ENCODE measurements at regions not wholly inside any gene's neighbourhood (a gene's known extent, or its start where the extent isn't known, plus 50 kb on each side); places are given as distances from the start of the nearest gene placed in this dataset.
"Not testable (repeated sequence)": the region's sequence is repeated elsewhere in the genome, so short reads cannot be mapped to it uniquely, and the experiment has no call there.

- no peaks in the 10 kb centered on the region for H3K79me2 ChIP-seq (ENCODE audit: insufficient read depth, low read length)
- no peak overlapping the region for H3K4me3 ChIP-seq (ENCODE audit: insufficient read depth, low read depth, low read length)
- H3K36me3 ChIP-seq (ENCODE audit: insufficient read depth, low read length), result no peaks in the 10 kb centered on the region
- DNase-seq (ENCODE audit: low read depth), result no peak
- FAIRE-seq, result no peak
- H3K4me1 Mint-ChIP-seq (ENCODE audit: low read depth, unreplicated experiment), result no peaks in the 10 kb centered on the region
- no peaks in the 10 kb centered on the region for H4K20me1 ChIP-seq (ENCODE audit: insufficient read depth, low read length)
- no peak overlapping the region for H3K4me3 Mint-ChIP-seq (ENCODE audit: unreplicated experiment)
- no peaks in the 10 kb centered on the region for H3K9me3 ChIP-seq (ENCODE audit: insufficient read depth, low read depth, low read length)
- no peak overlapping the region for H2AFZ ChIP-seq (ENCODE audit: low read depth, low read length)
- H3K27ac Mint-ChIP-seq (ENCODE audit: unreplicated experiment), result no peak overlapping the region
- H3K9me3 Mint-ChIP-seq (ENCODE audit: unreplicated experiment), result no peaks in the 10 kb centered on the region
- H3K4me2 ChIP-seq (ENCODE audit: low read length), result no peak overlapping the region
- H3K36me3 Mint-ChIP-seq (ENCODE audit: low read depth, unreplicated experiment), result no peaks in the 10 kb centered on the region
- H3K27me3 ChIP-seq (ENCODE audit: insufficient read depth, low read length), result no peaks in the 10 kb centered on the region
- no peaks in the 10 kb centered on the region for H3K4me1 ChIP-seq (ENCODE audit: insufficient read depth, low read length)
- no peak overlapping the region for H3K27ac ChIP-seq (ENCODE audit: low read depth, low read length)
- no peak overlapping the region for H3K9ac ChIP-seq (ENCODE audit: low read length)
- TF ChIP-seq CTCF (IDR thresholded peaks at IDR 0.05; ENCODE audit: insufficient read depth, low read depth, low read length) (no peak), EZH2 (IDR thresholded peaks at IDR 0.05; ENCODE audit: insufficient read depth, low read length) (no peak)
- H3K27me3 Mint-ChIP-seq (ENCODE audit: low read depth, unreplicated experiment), result no peaks in the 10 kb centered on the region
These were observed 1875.0 kb upstream of the PCDH7 start for GRCh38 chr4:28845158-28845557.

- FAIRE-seq; H3K36me3 Mint-ChIP-seq (ENCODE audit: low read depth, unreplicated experiment); H3K4me3 ChIP-seq (ENCODE audit: insufficient read depth, low read depth, low read length); H2AFZ ChIP-seq (ENCODE audit: low read depth, low read length); H3K4me3 Mint-ChIP-seq (ENCODE audit: unreplicated experiment); H3K4me1 ChIP-seq (ENCODE audit: insufficient read depth, low read length); H4K20me1 ChIP-seq (ENCODE audit: insufficient read depth, low read length); H3K9ac ChIP-seq (ENCODE audit: low read length); H3K27ac Mint-ChIP-seq (ENCODE audit: unreplicated experiment); H3K9me3 Mint-ChIP-seq (ENCODE audit: unreplicated experiment); H3K27me3 Mint-ChIP-seq (ENCODE audit: low read depth, unreplicated experiment); H3K36me3 ChIP-seq (ENCODE audit: insufficient read depth, low read length); H3K27me3 ChIP-seq (ENCODE audit: insufficient read depth, low read length); H3K79me2 ChIP-seq (ENCODE audit: insufficient read depth, low read length); H3K4me2 ChIP-seq (ENCODE audit: low read length); H3K27ac ChIP-seq (ENCODE audit: low read depth, low read length); H3K4me1 Mint-ChIP-seq (ENCODE audit: low read depth, unreplicated experiment); H3K9me3 ChIP-seq (ENCODE audit: insufficient read depth, low read depth, low read length); DNase-seq (ENCODE audit: low read depth): not testable (repeated sequence)
These were observed 1863.1 kb upstream of the PCDH7 start for GRCh38 chr4:28857028-28857427.

- Histone ChIP-seq H3K27me3 (ENCODE audit: insufficient read depth, low read length) (no peaks in the 10 kb centered on the region), H3K9ac (ENCODE audit: low read length) (no peak overlapping the region), H2AFZ (ENCODE audit: low read depth, low read length) (no peak overlapping the region), H3K36me3 (ENCODE audit: insufficient read depth, low read length) (no peaks in the 10 kb centered on the region), H3K27ac (ENCODE audit: low read depth, low read length) (no peak overlapping the region), H4K20me1 (ENCODE audit: insufficient read depth, low read length) (no peaks in the 10 kb centered on the region), H3K9me3 (ENCODE audit: insufficient read depth, low read depth, low read length) (no peaks in the 10 kb centered on the region), H3K4me3 (ENCODE audit: insufficient read depth, low read depth, low read length) (no peak overlapping the region), H3K79me2 (ENCODE audit: insufficient read depth, low read length) (no peaks in the 10 kb centered on the region), H3K4me1 (ENCODE audit: insufficient read depth, low read length) (no peaks in the 10 kb centered on the region), H3K4me2 (ENCODE audit: low read length) (no peak overlapping the region)
- Mint-ChIP-seq H3K36me3 (ENCODE audit: low read depth, unreplicated experiment) (no peaks in the 10 kb centered on the region), H3K27me3 (ENCODE audit: low read depth, unreplicated experiment) (no peaks in the 10 kb centered on the region), H3K9me3 (ENCODE audit: unreplicated experiment) (no peaks in the 10 kb centered on the region), H3K27ac (ENCODE audit: unreplicated experiment) (no peak overlapping the region), H3K4me1 (ENCODE audit: low read depth, unreplicated experiment) (no peaks in the 10 kb centered on the region), H3K4me3 (ENCODE audit: unreplicated experiment) (no peak overlapping the region)
- no peak for FAIRE-seq
- TF ChIP-seq CTCF (IDR thresholded peaks at IDR 0.05; ENCODE audit: insufficient read depth, low read depth, low read length) (no peak), EZH2 (IDR thresholded peaks at IDR 0.05; ENCODE audit: insufficient read depth, low read length) (no peak)
- peak; percentile 16 for DNase-seq (ENCODE audit: low read depth)
These were observed 1851.3 kb upstream of the PCDH7 start for GRCh38 chr4:28868841-28869240.

Measured in astrocyte (in vitro differentiated cells and primary cell).